NCI-H2029 (cell line): ENCODE measurements at regions not wholly inside any gene's neighbourhood (a gene's known extent, or its start where the extent isn't known, plus 50 kb on each side); places are given as distances from the start of the nearest gene placed in this dataset.

Experiments used
- DNase-seq: peaks from one replicate; lab custom pipeline; 2025; lab: John Stamatoyannopoulos, UW

- peak; percentile 45 for DNase-seq
Observed at GRCh38 chr12:78406828-78407227, 457.7 kb upstream of the SYT1 start.

GRCh38 chr12:78407722-78408121 lies 456.9 kb upstream of the SYT1 start:
- no peak for DNase-seq

GRCh38 chr12:78414071-78414470 lies 450.5 kb upstream of the SYT1 start:
- DNase-seq = no peak

- no peak for DNase-seq
Observed at GRCh38 chr12:78418919-78419318, 445.7 kb upstream of the SYT1 start.

DNA sequence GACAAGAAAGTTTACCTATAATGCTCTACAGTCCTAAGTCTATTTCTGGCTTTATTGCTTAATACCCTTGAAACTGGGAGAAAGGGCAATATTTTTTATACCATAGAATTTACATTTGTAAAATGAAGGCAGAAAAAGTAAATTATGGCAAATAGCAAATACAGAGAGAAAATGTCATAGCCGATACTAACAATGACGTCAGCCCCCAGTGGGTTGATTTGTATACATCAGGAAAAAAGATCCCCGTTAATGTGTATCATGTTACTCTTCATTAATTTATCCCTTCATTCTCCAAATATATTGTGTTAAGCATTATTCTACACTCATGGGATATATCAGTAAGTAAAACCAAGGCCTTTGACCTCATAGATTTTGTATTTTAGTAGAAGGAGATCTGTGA lies 445.1 kb upstream of the SYT1 start:
- DNase-seq = no peak

DNA sequence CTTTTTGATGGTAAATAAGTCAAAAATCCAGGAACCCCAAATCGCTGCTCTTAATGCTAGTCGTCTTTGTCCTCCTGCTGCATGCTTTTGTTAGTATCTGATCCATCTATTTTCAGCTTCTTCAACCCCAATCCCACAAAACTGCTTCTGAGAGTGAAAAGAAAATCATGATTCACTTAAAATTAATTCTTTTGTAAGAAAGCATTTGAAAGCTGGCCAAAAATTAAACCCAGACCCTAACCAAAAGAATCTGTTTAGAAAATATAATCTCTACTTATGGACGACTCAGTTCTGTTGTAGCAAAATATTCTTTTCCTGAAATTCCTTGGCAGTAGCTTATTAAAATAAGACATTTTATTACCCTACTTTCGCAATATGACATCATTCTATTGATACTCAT lies 443.6 kb upstream of the SYT1 start:
- DNase-seq = no peak

GRCh38 chr12:78430551-78430950 lies 434.0 kb upstream of the SYT1 start:
- no peak for DNase-seq

GRCh38 chr12:78431931-78432330 lies 432.6 kb upstream of the SYT1 start:
- no peak for DNase-seq

- no peak for DNase-seq
Observed at GRCh38 chr12:78439666-78440065, 424.9 kb upstream of the SYT1 start.

- no peak for DNase-seq
Observed at GRCh38 chr12:78441737-78442453, 422.7 kb upstream of the SYT1 start.

GRCh38 chr12:78442454-78442801 lies 422.1 kb upstream of the SYT1 start:
- no peak for DNase-seq

DNA sequence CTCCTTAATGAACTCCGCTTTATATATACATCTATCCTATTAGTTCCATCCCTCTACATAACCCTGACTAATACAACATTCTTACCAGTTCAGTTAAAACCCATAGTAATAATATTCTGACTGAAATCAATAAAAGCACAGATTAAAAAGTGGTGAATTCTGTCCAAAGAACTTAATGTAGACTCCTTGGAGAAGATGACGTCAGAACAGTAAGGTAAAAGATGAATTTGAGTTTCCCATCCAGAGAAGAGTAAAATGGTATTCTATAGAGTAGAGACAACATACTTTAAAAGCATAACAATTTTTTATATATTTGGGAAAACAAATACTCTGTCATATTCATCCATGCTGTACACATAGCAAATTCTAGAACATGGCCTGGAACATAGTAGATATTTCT lies 418.0 kb upstream of the SYT1 start:
- DNase-seq = no peak

GRCh38 chr12:78447373-78447772 lies 417.2 kb upstream of the SYT1 start:
- DNase-seq = no peak

- DNase-seq = no peak
Observed at GRCh38 chr12:78448692-78449091, 415.9 kb upstream of the SYT1 start.

- DNase-seq = no peak
Observed at GRCh38 chr12:78455991-78456390, 408.6 kb upstream of the SYT1 start.

GRCh38 chr12:78457938-78458337 lies 406.6 kb upstream of the SYT1 start:
- no peak for DNase-seq

GRCh38 chr12:78470354-78471195 lies 394.0 kb upstream of the SYT1 start:
- peak; percentile 15 for DNase-seq

- DNase-seq = no peak
Observed at GRCh38 chr12:78473136-78473535, 391.4 kb upstream of the SYT1 start.

DNA sequence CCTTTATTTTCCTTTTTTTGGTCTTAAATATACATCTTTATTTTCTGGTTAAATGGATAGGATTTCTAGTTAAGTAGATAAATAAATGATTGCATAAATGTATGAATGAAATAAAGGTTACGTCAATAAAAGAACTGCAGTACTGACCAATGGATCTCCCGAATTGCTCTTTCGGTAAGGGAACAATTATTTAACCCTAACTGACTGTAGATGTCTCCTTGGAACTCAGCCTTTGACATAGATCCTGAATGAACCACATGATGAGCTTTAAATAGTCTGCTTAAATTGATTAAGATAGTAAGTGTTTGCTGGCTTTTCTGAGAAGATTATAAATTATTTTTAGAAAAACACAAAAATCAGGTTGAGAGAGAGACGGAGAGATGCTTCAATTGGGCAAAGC lies 391.0 kb upstream of the SYT1 start:
- no peak for DNase-seq

- DNase-seq = no peak
Observed at GRCh38 chr12:78483767-78484315, 380.7 kb upstream of the SYT1 start.

DNA sequence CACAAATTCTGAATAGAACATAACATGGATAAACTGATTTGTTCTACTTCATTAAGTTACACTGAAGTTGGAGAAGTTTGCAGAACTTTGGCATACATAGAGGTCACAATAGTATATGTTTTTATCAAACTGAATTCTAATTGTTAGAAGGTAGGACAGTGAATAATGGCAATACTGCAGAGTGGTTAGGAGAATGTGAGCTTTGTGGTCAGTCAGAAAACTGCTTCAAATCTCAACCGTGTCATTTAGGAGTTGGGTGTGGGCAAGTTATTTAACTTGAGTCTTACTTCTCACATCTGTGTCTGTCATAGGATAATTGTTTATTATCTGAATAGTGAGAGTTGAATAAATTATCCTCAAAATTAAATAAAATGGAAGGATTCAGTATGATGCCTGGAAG lies 374.6 kb upstream of the SYT1 start:
- no peak for DNase-seq

GRCh38 chr12:78490861-78491260 lies 373.7 kb upstream of the SYT1 start:
- no peak for DNase-seq

DNA sequence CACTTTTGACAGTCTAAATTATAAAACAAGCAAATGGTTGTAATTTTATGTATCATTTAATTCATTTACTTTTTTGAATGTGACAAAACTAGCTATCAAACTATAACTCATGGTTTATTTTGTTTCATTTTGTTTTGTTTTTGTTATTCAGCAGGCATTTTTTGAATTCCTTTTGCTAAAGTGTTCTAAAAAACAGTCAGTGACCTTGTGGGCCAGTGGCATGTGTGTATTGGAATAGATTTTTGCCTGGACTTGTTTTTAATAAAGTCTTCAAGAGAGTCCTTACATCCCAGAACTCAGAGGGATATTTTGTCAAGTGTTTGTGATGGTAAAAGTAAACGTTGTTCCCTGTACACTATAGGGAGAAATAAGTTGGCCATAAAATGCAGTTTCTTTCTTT lies 369.7 kb upstream of the SYT1 start:
- no peak for DNase-seq
